OCI-LY3 (cell line): ENCODE measurements at regions not wholly inside any gene's neighbourhood (a gene's known extent, or its start where the extent isn't known, plus 50 kb on each side); places are given as distances from the start of the nearest gene placed in this dataset.

Experiments used
- CTCF ChIP-seq: fragments of 200-600, 300-600 bp; sonication (generic); IDR thresholded peaks from 2 replicates; pipeline ENCODE4 v1.5.1; 2014; ENCODE audit warnings: antibody characterized with exemption, low read length, low read depth
- EZH2phosphoT487 ChIP-seq: fragments of 200-600 bp; shearing (Covaris generic); IDR thresholded peaks from 2 replicates; pipeline ENCODE4 v1.6.1; 2018; ENCODE audit warnings: antibody characterized with exemption, mixed run types, low read depth

GRCh38 chr6:33508935-33509926 is 54.9 kb downstream of the ZBTB9 start:
- TF ChIP-seq CTCF: no peak
- TF ChIP-seq EZH2phosphoT487: no peak
